Thoracic aorta (tissue), 2 donors: ENCODE measurements at regions not wholly inside any gene's neighbourhood (a gene's known extent, or its start where the extent isn't known, plus 50 kb on each side); places are given as distances from the start of the nearest gene placed in this dataset.

Source experiments
- ATAC-seq: fragments of 150-250 bp; one replicate; pipeline ENCODE4 v1.8.0; 2017; ENCODE audit warnings: low read depth; ENCODE audit not compliant: insufficient number of reproducible peaks, low FRiP score
- DNase-seq: peaks from one replicate; pipeline ENCODE4 v3.0.0-alpha.2; 2020; ENCODE audit warnings: low spot score
- H3K27ac ChIP-seq, 2 donors: fragments of 200-600 bp; sonication (generic); 1 replicate in 1 of 2; 2 replicates in 1 of 2; pipeline ENCODE4 v1.5.1; 2016; ENCODE audit warnings: mild to moderate bottlenecking in 2 of 2, moderate library complexity in 2 of 2
- H3K27me3 ChIP-seq: fragments of 200-600 bp; sonication (generic); replicated peaks from 2 replicates; pipeline ENCODE4 v1.6.0; 2016; ENCODE audit warnings: mild to moderate bottlenecking; ENCODE audit not compliant: insufficient read depth
- H3K36me3 ChIP-seq: fragments of 200-600 bp; sonication (generic); one replicate; pipeline ENCODE4 v1.5.1; 2016
- H3K4me1 ChIP-seq, 2 donors: fragments of 200-600 bp; sonication (generic); 1 replicate in 1 of 2; 2 replicates in 1 of 2; pipeline versions ENCODE4 v1.5.1 to v1.6.0; 2016; ENCODE audit warnings: low read depth in 2 of 2, mild to moderate bottlenecking in 1 of 2; ENCODE audit not compliant: control insufficient read depth in 1 of 2
- H3K4me3 ChIP-seq: fragments of 200-600 bp; sonication (generic); 2 replicates; pipeline ENCODE4 v1.5.1; 2016; ENCODE audit warnings: mild to moderate bottlenecking
- H3K9me3 ChIP-seq: fragments of 200-600 bp; sonication (generic); 2 replicates; pipeline ENCODE4 v1.5.1; 2016
- TF ChIP-seq, protein P1 (sequence below): fragments of 200-600 bp; sonication (generic); IDR thresholded peaks from one replicate; pipeline ENCODE4 v1.5.1; 2019; ENCODE audit warnings: antibody characterized with exemption

DNA sequence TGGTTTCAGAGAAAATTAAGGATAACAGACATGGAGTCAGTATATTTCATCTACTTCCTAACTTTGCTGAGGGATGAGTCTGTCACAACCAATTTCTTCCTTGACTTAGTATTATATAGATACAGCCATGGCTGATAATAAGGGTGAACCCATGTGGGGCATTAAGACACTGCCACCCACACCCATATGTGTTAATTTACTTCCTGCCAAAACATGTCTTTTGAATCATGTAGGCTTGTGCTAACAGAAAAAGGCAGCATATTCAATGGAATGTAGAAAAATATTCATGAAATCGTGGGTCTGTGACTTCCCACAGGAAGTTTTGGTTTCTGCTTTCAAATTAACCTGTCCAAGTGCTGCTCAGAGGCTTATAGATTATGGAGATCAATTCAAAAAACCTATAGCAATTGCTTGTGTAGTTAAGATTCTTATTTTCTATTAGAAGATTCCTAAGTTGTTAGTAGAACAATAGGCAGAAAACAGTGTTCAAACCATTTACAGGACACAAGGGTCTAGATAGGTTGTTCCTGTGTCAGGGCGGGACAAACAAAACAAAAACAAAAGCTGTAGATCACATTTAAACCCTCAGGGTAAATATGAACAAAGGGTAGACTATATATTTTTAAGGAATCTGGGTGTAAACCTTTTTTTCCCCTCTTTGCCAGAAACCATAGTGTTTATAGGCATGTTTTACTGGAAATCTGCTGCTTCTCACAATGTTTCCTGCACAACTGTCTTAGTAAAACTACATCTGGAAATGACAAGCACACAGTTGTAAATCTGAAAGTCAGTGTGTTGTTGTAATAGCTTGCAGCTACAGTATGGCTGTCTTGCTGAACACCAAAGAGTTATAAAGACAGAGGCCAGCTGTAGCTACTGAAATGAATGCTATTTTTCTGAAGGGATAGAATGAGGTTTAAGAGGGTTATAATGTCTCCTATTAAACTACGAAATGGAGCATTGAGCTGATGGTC lies 691.2 kb downstream of the EPHA4 start:
- H3K9me3 ChIP-seq, result no peaks in the 10 kb centered on the region
- TF ChIP-seq, protein P1, sequence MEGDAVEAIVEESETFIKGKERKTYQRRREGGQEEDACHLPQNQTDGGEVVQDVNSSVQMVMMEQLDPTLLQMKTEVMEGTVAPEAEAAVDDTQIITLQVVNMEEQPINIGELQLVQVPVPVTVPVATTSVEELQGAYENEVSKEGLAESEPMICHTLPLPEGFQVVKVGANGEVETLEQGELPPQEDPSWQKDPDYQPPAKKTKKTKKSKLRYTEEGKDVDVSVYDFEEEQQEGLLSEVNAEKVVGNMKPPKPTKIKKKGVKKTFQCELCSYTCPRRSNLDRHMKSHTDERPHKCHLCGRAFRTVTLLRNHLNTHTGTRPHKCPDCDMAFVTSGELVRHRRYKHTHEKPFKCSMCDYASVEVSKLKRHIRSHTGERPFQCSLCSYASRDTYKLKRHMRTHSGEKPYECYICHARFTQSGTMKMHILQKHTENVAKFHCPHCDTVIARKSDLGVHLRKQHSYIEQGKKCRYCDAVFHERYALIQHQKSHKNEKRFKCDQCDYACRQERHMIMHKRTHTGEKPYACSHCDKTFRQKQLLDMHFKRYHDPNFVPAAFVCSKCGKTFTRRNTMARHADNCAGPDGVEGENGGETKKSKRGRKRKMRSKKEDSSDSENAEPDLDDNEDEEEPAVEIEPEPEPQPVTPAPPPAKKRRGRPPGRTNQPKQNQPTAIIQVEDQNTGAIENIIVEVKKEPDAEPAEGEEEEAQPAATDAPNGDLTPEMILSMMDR, result no peak
- no peak for ATAC-seq
- DNase-seq, result no peak
- H3K4me1 ChIP-seq, result no peaks in the 10 kb centered on the region
- no peaks in the 10 kb centered on the region for H3K27me3 ChIP-seq
- H3K27ac ChIP-seq, result no peak overlapping the region
- no peaks in the 10 kb centered on the region for H3K36me3 ChIP-seq
- no peak overlapping the region for H3K4me3 ChIP-seq

DNA sequence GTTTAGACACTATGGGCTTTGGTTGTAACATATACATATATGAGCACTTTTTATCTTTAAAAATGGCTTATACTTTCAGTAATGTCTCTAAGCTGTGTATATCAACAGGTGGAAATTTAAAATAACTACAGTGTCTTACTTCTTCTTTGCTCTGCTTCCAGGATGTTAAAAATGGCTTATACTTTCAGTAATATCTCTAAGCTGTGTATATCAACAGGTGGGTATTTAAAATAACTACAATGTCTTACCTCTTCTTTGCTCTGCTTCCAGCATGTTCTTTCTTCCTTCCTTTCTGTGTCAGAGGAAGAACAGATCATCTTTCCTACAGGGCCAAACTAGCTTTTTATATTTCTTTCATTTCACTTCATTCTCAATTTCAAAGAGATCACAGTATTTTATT lies 689.6 kb downstream of the EPHA4 start:
- Histone ChIP-seq H3K4me1 (no peaks in the 10 kb centered on the region), H3K27ac (no peak overlapping the region), H3K36me3 (no peaks in the 10 kb centered on the region), H3K4me3 (no peak overlapping the region), H3K9me3 (no peaks in the 10 kb centered on the region), H3K27me3 (no peaks in the 10 kb centered on the region)
- no peak for ATAC-seq
- DNase-seq, result no peak
- TF ChIP-seq, protein P1, result no peak

DNA sequence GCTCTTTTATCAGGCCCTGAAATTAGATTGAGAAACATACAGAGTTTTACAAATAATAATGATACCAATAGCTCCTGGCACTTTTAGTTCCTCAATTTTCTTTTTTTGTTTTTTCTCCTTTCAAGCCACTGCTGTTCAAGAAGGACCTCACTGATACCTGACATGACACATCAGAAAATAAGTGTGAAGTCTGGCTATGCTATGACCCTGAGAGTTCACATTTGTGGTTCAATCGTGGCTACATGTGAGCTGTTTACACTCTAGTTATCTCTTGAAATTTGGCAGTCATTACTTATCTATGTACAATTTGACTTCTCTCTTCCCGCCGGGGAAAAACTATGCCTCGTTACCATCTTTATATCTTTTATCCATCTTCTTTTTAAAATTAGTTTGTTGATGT lies 686.5 kb downstream of the EPHA4 start:
- Histone ChIP-seq H3K27me3 (no peaks in the 10 kb centered on the region), H3K4me1 (no peaks in the 10 kb centered on the region), H3K36me3 (no peaks in the 10 kb centered on the region), H3K27ac (no peak overlapping the region), H3K4me3 (no peak overlapping the region), H3K9me3 (no peaks in the 10 kb centered on the region)
- no peak for DNase-seq
- ATAC-seq, result no peak
- TF ChIP-seq, protein P1, result no peak

DNA sequence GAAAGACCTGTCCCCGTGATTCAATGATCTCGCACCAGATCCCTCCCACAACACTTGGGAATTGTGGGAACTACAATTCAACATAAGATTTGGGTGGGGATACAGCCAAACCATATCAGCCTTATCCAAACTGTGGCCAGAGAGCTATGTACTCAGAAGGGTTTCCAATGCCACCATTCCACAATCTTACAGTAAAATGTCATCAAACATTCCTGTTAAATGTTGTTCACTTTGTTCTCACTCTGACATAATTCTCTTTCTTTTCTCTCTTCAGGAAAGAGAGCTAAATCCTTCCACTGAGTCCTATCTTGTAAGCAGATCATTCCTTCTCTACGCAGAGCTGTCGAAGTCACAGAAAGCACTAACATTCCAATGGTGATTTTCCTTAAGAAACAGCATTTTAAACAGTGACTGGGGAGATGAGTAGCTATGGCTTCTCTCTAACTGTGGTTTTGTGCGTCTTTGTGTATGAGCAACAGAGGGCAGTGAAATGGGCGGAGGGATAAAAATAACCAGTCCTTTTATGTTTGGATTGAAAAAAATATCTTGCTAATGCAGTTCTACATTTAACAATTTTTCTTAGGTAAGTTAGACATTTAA lies 684.7 kb downstream of the EPHA4 start:
- Histone ChIP-seq H3K4me3 (no peak overlapping the region), H3K27ac (no peak overlapping the region), H3K36me3 (no peaks in the 10 kb centered on the region), H3K27me3 (no peaks in the 10 kb centered on the region), H3K4me1 (no peaks in the 10 kb centered on the region), H3K9me3 (no peaks in the 10 kb centered on the region)
- DNase-seq (no peak), ATAC-seq (no peak)
- TF ChIP-seq, protein P1, result no peak

DNA sequence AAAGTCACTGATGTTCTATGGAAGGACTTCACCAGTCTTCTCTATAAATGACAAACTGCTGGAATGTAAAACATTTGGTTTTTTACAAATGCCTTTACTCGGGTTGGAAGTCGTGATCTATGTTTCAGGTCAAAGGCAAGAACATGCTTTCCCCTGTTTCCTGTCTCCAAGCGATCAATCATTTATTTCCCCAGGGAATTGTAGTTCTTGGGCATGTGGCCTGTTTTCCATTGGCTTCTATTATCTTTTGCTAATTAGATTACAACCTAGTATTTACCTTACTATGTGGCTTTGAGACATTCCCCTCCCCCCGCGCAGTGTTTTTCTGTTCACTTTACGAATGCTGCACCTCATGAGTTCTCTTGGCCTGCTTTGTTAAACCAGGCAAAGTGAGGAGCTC lies 684.2 kb downstream of the EPHA4 start:
- DNase-seq, result no peak
- Histone ChIP-seq H3K36me3 (no peaks in the 10 kb centered on the region), H3K4me1 (no peaks in the 10 kb centered on the region), H3K4me3 (no peak overlapping the region), H3K27me3 (no peaks in the 10 kb centered on the region), H3K27ac (no peak overlapping the region), H3K9me3 (no peaks in the 10 kb centered on the region)
- no peak for ATAC-seq
- TF ChIP-seq, protein P1, result no peak
